NCI-H774 (cell line): ENCODE measurements at regions not wholly inside any gene's neighbourhood (a gene's known extent, or its start where the extent isn't known, plus 50 kb on each side); places are given as distances from the start of the nearest gene placed in this dataset.

ENCODE experiments used
- DNase-seq: peaks from one replicate; lab custom pipeline; 2025; lab: John Stamatoyannopoulos, UW

GRCh38 chr18:37948471-37948870 lies 382.9 kb upstream of the CELF4 start:
- DNase-seq: no peak

GRCh38 chr18:37946324-37946723 lies 380.7 kb upstream of the CELF4 start:
- DNase-seq: no peak

- no peak for DNase-seq
Observed at GRCh38 chr18:37944700-37945270, 379.2 kb upstream of the CELF4 start.

- no peak for DNase-seq
Observed at GRCh38 chr18:37937287-37937686, 371.7 kb upstream of the CELF4 start.

GRCh38 chr18:37935086-37935485 lies 369.5 kb upstream of the CELF4 start:
- no peak for DNase-seq

- DNase-seq: no peak
Observed at GRCh38 chr18:37930640-37931039, 365.0 kb upstream of the CELF4 start.

- DNase-seq: no peak
Observed at GRCh38 chr18:37922162-37922561, 356.6 kb upstream of the CELF4 start.

GRCh38 chr18:37920865-37921264 lies 355.3 kb upstream of the CELF4 start:
- DNase-seq: no peak

- no peak for DNase-seq
Observed at GRCh38 chr18:37913051-37913450, 347.5 kb upstream of the CELF4 start.

- no peak for DNase-seq
Observed at GRCh38 chr18:37902344-37902743, 336.7 kb upstream of the CELF4 start.

- no peak for DNase-seq
Observed at GRCh38 chr18:37900326-37900725, 334.7 kb upstream of the CELF4 start.

GRCh38 chr18:37889963-37890362 lies 324.4 kb upstream of the CELF4 start:
- no peak for DNase-seq

- DNase-seq: no peak
Observed at GRCh38 chr18:37874721-37875120, 309.1 kb upstream of the CELF4 start.

- DNase-seq: no peak
Observed at GRCh38 chr18:37873416-37873815, 307.8 kb upstream of the CELF4 start.

GRCh38 chr18:37872562-37872961 lies 307.0 kb upstream of the CELF4 start:
- peak; percentile 7 for DNase-seq

GRCh38 chr18:37871561-37871960 lies 306.0 kb upstream of the CELF4 start:
- no peak for DNase-seq

- DNase-seq: no peak
Observed at GRCh38 chr18:37869051-37869450, 303.5 kb upstream of the CELF4 start.

GRCh38 chr18:37864122-37864521 lies 298.5 kb upstream of the CELF4 start:
- DNase-seq: no peak

GRCh38 chr18:37861981-37862380 lies 296.4 kb upstream of the CELF4 start:
- no peak for DNase-seq

GRCh38 chr18:37854396-37854795 lies 288.8 kb upstream of the CELF4 start:
- DNase-seq: no peak

- no peak for DNase-seq
Observed at GRCh38 chr18:37853706-37854105, 288.1 kb upstream of the CELF4 start.

- DNase-seq: no peak
Observed at GRCh38 chr18:37852464-37852863, 286.9 kb upstream of the CELF4 start.

GRCh38 chr18:37847544-37847943 lies 281.9 kb upstream of the CELF4 start:
- DNase-seq: no peak

- no peak for DNase-seq
Observed at GRCh38 chr18:37846996-37847395, 281.4 kb upstream of the CELF4 start.

GRCh38 chr18:37845498-37845897 lies 279.9 kb upstream of the CELF4 start:
- DNase-seq: no peak
